ENCODE measurements at regions not wholly inside any gene's neighbourhood (a gene's known extent, or its start where the extent isn't known, plus 50 kb on each side); places are given as distances from the start of the nearest gene placed in this dataset.

DNA sequence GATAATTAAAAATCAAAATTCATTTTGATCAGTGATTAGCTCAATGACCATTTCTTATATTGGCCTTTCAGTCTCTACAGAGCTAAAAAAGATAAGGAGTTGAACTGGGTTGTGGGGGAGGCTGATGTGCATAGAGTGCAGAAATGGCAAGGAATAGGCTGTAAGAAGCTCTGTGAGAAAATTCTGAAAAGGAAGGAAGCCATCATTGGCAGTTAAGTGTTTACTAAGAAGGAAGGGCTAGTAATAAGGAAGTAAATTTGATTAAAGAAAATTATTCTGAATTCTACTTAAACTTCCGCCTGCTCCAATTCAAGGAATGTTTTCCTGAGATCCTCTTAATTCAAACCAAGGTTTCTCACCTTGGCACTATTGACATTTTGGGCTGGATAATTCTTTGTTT lies 187.5 kb downstream of the MZT1 start:
- Histone ChIP-seq H3K4ac (ENCODE audit: low read length) (no peak overlapping the region), H3K27me3 (ENCODE audit: control insufficient read depth in 3 of 3, insufficient read depth in 3 of 3, low read depth in 1 of 3, low read length in 3 of 3) (peaks cover 0 to 77% (median 19%) of the 10 kb centered on the region in 3 experiments)

DNA sequence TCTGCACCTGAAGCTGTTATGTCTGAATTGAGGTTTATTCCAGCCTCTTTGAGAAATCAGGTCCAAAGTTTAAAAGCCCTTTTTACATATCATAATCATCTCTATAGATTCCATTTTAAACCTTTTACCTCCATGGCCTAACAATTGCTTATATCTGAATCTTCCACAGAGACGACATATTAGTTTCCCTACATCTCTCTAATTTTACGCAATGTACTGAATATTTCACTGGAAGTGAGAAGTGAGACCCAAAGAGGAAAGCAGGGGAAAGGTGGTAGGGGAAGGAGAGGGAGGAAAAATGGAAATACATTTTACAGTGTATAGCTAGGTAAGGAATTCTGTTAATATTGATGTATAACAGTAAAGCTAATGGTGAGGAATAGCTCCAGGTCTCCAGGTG lies 189.6 kb downstream of the MZT1 start:
- H3K79me1 ChIP-seq (ENCODE audit: low read depth, low read length), result no peaks in the 10 kb centered on the region
- H2BK15ac ChIP-seq (ENCODE audit: low read length), result no peak overlapping the region
- H3K4ac ChIP-seq (ENCODE audit: low read length), result no peak overlapping the region
- H3K9me3 ChIP-seq (replicated peaks in 1 of 2; ENCODE audit: control insufficient read depth in 2 of 2, insufficient read depth in 1 of 2, low read depth in 1 of 2, low read length in 2 of 2), result no peaks in the 10 kb centered on the region
- peaks cover 0 to 80% (median 25%) of the 10 kb centered on the region in 3 experiments for H3K27me3 ChIP-seq (ENCODE audit: control insufficient read depth in 3 of 3, insufficient read depth in 3 of 3, low read depth in 1 of 3, low read length in 3 of 3)
- no peak overlapping the region for H3K14ac ChIP-seq (ENCODE audit: low read length)
- H3K27ac ChIP-seq (replicated peaks; ENCODE audit: low read length), result no peak overlapping the region
- H3K36me3 ChIP-seq (replicated peaks in 1 of 2; ENCODE audit: control insufficient read depth in 2 of 2, insufficient read depth in 2 of 2, low read length in 2 of 2), result no peaks in the 10 kb centered on the region
- H3K4me2 ChIP-seq (ENCODE audit: insufficient read depth, low read length, poor library complexity, severe bottlenecking), result no peak overlapping the region
- no peak overlapping the region for H2BK120ac ChIP-seq (ENCODE audit: low read depth, low read length)
- H2BK5ac ChIP-seq (ENCODE audit: low read length), result no peak overlapping the region
- DNase-seq (ENCODE audit: low spot score), result no peak
- no peak overlapping the region for H3K18ac ChIP-seq (ENCODE audit: low read length)
- H3K4me1 ChIP-seq (ENCODE audit: control insufficient read depth in 2 of 2, insufficient read depth in 1 of 2, low read depth in 1 of 2, low read length in 2 of 2), result peaks cover 2 to 11% of the 10 kb centered on the region in 2 donors
- H3K23ac ChIP-seq (ENCODE audit: low read depth, low read length, poor library complexity), result no peak overlapping the region
- no CpG with 5 or more reads among the region's 2 CpGs for WGBS, 2 donors (ENCODE audit: extremely low coverage in 2 of 2, insufficient read length in 2 of 2, insufficient replicate concordance in 1 of 2)
- H4K91ac ChIP-seq (ENCODE audit: low read depth, low read length, poor library complexity), result no peak overlapping the region
- no peak overlapping the region for H4K8ac ChIP-seq (ENCODE audit: low read depth, low read length)
- H2BK12ac ChIP-seq (ENCODE audit: low read length), result no peak overlapping the region
- no peak overlapping the region for H3K4me3 ChIP-seq (ENCODE audit: low read length in 2 of 2)
- H2AFZ ChIP-seq (ENCODE audit: low read length), result no peak overlapping the region
- no peak overlapping the region for H3K9ac ChIP-seq (ENCODE audit: low read depth, low read length, poor library complexity)
- H2AK5ac ChIP-seq (ENCODE audit: low read depth, low read length), result no peak overlapping the region

More for the DNA sequence above, 187.5 kb downstream of the MZT1 start:
- no peak overlapping the region for H3K14ac ChIP-seq (ENCODE audit: low read length)
- no peak overlapping the region for H3K23ac ChIP-seq (ENCODE audit: low read depth, low read length, poor library complexity)
- no peak overlapping the region for H3K18ac ChIP-seq (ENCODE audit: low read length)
- no peak overlapping the region for H2BK120ac ChIP-seq (ENCODE audit: low read depth, low read length)
- H2BK15ac ChIP-seq (ENCODE audit: low read length), result no peak overlapping the region
- no peak overlapping the region for H3K9ac ChIP-seq (ENCODE audit: low read depth, low read length, poor library complexity)
- H3K36me3 ChIP-seq (replicated peaks in 1 of 2; ENCODE audit: control insufficient read depth in 2 of 2, insufficient read depth in 2 of 2, low read length in 2 of 2), result no peaks in the 10 kb centered on the region
- no peak overlapping the region for H2BK5ac ChIP-seq (ENCODE audit: low read length)
- DNase-seq (ENCODE audit: low spot score), result no peak
- peaks cover under 1 to 5% of the 10 kb centered on the region in 2 donors for H3K4me1 ChIP-seq (ENCODE audit: control insufficient read depth in 2 of 2, insufficient read depth in 1 of 2, low read depth in 1 of 2, low read length in 2 of 2)
- H4K91ac ChIP-seq (ENCODE audit: low read depth, low read length, poor library complexity), result no peak overlapping the region
- H3K4me2 ChIP-seq (ENCODE audit: insufficient read depth, low read length, poor library complexity, severe bottlenecking), result no peak overlapping the region
- H3K4me3 ChIP-seq (ENCODE audit: low read length in 2 of 2), result no peak overlapping the region
- WGBS, 2 donors (ENCODE audit: extremely low coverage in 2 of 2, insufficient read length in 2 of 2, insufficient replicate concordance in 1 of 2), result no CpG with 5 or more reads among the region's 1 CpG
- H2AFZ ChIP-seq (ENCODE audit: low read length), result no peak overlapping the region
- H4K8ac ChIP-seq (ENCODE audit: low read depth, low read length), result no peak overlapping the region
- H2BK12ac ChIP-seq (ENCODE audit: low read length), result no peak overlapping the region
- no peaks in the 10 kb centered on the region for H3K79me1 ChIP-seq (ENCODE audit: low read depth, low read length)
- H3K27ac ChIP-seq (replicated peaks; ENCODE audit: low read length), result no peak overlapping the region
- no peak overlapping the region for H2AK5ac ChIP-seq (ENCODE audit: low read depth, low read length)
- H3K9me3 ChIP-seq (replicated peaks in 1 of 2; ENCODE audit: control insufficient read depth in 2 of 2, insufficient read depth in 1 of 2, low read depth in 1 of 2, low read length in 2 of 2), result no peaks in the 10 kb centered on the region

DNA sequence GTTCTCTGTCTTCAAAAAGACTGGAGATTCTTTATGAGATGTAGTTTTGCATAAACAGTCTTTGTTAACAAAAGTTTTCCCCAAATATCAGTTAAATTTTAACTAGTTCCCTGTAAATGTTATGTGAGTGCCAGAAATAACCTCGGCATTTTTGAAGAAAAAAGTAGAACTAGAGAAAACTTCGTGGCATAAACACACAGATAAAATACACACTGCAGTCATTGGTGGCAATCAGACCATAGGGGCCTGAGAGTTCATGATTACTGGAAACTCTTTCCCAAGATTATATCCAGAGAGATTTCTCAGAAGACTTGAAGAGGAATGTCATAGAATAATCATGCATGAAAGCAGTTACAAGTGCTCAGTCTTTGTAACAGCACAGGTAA lies 190.0 kb downstream of the MZT1 start:
- Histone ChIP-seq H3K9ac (ENCODE audit: low read depth, low read length, poor library complexity) (no peak overlapping the region), H2BK120ac (ENCODE audit: low read depth, low read length) (no peak overlapping the region), H2AFZ (ENCODE audit: low read length) (no peak overlapping the region), H4K91ac (ENCODE audit: low read depth, low read length, poor library complexity) (no peak overlapping the region), H2BK15ac (ENCODE audit: low read length) (no peak overlapping the region), H3K27ac (replicated peaks; ENCODE audit: low read length) (no peak overlapping the region), H2AK5ac (ENCODE audit: low read depth, low read length) (no peak overlapping the region), H3K4me3 (ENCODE audit: low read length in 2 of 2) (no peak overlapping the region), H3K9me3 (replicated peaks in 1 of 2; ENCODE audit: control insufficient read depth in 2 of 2, insufficient read depth in 1 of 2, low read depth in 1 of 2, low read length in 2 of 2) (no peaks in the 10 kb centered on the region), H3K14ac (ENCODE audit: low read length) (no peak overlapping the region), H4K8ac (ENCODE audit: low read depth, low read length) (no peak overlapping the region), H3K4me2 (ENCODE audit: insufficient read depth, low read length, poor library complexity, severe bottlenecking) (no peak overlapping the region), H3K36me3 (replicated peaks in 1 of 2; ENCODE audit: control insufficient read depth in 2 of 2, insufficient read depth in 2 of 2, low read length in 2 of 2) (no peaks in the 10 kb centered on the region), H3K4me1 (ENCODE audit: control insufficient read depth in 2 of 2, insufficient read depth in 1 of 2, low read depth in 1 of 2, low read length in 2 of 2) (peaks cover 2 to 11% of the 10 kb centered on the region in 2 donors), H3K18ac (ENCODE audit: low read length) (no peak overlapping the region), H3K79me1 (ENCODE audit: low read depth, low read length) (no peaks in the 10 kb centered on the region), H3K23ac (ENCODE audit: low read depth, low read length, poor library complexity) (no peak overlapping the region), H3K4ac (ENCODE audit: low read length) (no peak overlapping the region), H3K27me3 (ENCODE audit: control insufficient read depth in 3 of 3, insufficient read depth in 3 of 3, low read depth in 1 of 3, low read length in 3 of 3) (peaks cover 0 to 78% (median 25%) of the 10 kb centered on the region in 3 experiments), H2BK12ac (ENCODE audit: low read length) (no peak overlapping the region), H2BK5ac (ENCODE audit: low read length) (no peak overlapping the region)
- DNase-seq (ENCODE audit: low spot score), result no peak
- WGBS, 2 donors (ENCODE audit: extremely low coverage in 2 of 2, insufficient read length in 2 of 2, insufficient replicate concordance in 1 of 2), result no CpG with 5 or more reads among the region's 2 CpGs

DNA sequence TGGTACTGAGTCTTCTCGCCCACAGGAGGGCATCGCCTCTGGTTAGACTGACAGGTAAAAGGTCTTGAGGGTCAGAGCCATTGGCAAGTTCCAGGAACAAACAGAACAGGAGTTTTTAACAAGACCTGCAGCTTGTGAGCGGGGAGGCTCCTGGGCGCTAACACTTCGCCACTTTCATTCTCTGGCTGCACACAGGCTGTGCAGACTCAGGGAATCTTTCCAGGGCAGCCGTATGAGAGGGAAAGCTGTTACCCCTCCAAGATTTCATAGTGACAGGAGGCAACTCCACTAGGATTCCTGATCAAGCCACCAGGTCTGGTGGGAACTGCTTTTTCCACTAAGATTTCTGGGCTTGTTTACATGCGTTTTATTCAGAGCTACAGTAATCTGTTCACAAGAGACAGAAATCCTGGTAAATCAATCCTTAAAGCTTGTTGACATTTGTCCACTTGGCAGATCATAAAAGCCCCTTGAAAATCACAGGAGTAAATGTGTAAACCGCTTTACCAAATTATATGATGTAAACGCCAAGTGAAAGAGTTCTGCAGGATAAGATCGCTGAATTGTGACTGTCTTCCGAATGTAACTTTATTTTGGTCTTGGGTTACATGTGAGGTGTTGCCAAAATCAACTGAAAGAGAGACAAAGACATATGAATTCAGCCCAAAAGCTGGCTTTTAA lies 190.6 kb downstream of the MZT1 start:
- no peak overlapping the region for H3K18ac ChIP-seq (ENCODE audit: low read length)
- H3K9ac ChIP-seq (ENCODE audit: low read depth, low read length, poor library complexity), result no peak overlapping the region
- no peak overlapping the region for H3K4me3 ChIP-seq (ENCODE audit: low read length in 2 of 2)
- H2BK5ac ChIP-seq (ENCODE audit: low read length), result no peak overlapping the region
- peaks cover 2 to 11% of the 10 kb centered on the region in 2 donors for H3K4me1 ChIP-seq (ENCODE audit: control insufficient read depth in 2 of 2, insufficient read depth in 1 of 2, low read depth in 1 of 2, low read length in 2 of 2)
- no peak overlapping the region for H2AK5ac ChIP-seq (ENCODE audit: low read depth, low read length)
- no peaks in the 10 kb centered on the region for H3K36me3 ChIP-seq (replicated peaks in 1 of 2; ENCODE audit: control insufficient read depth in 2 of 2, insufficient read depth in 2 of 2, low read length in 2 of 2)
- no peak overlapping the region for H3K14ac ChIP-seq (ENCODE audit: low read length)
- no peak overlapping the region for H4K91ac ChIP-seq (ENCODE audit: low read depth, low read length, poor library complexity)
- no peak overlapping the region for H3K27ac ChIP-seq (replicated peaks; ENCODE audit: low read length)
- no CpG with 5 or more reads among the region's 11 CpGs for WGBS, 2 donors (ENCODE audit: extremely low coverage in 2 of 2, insufficient read length in 2 of 2, insufficient replicate concordance in 1 of 2)
- H4K8ac ChIP-seq (ENCODE audit: low read depth, low read length), result no peak overlapping the region
- no peak overlapping the region for H3K23ac ChIP-seq (ENCODE audit: low read depth, low read length, poor library complexity)
- H3K27me3 ChIP-seq (ENCODE audit: control insufficient read depth in 3 of 3, insufficient read depth in 3 of 3, low read depth in 1 of 3, low read length in 3 of 3), result peaks cover 0 to 77% (median 25%) of the 10 kb centered on the region in 3 experiments
- no peak overlapping the region for H2BK120ac ChIP-seq (ENCODE audit: low read depth, low read length)
- H2BK15ac ChIP-seq (ENCODE audit: low read length), result no peak overlapping the region
- DNase-seq (ENCODE audit: low spot score), result no peak
- no peak overlapping the region for H3K4me2 ChIP-seq (ENCODE audit: insufficient read depth, low read length, poor library complexity, severe bottlenecking)
- no peaks in the 10 kb centered on the region for H3K9me3 ChIP-seq (replicated peaks in 1 of 2; ENCODE audit: control insufficient read depth in 2 of 2, insufficient read depth in 1 of 2, low read depth in 1 of 2, low read length in 2 of 2)
- no peaks in the 10 kb centered on the region for H3K79me1 ChIP-seq (ENCODE audit: low read depth, low read length)
- H2BK12ac ChIP-seq (ENCODE audit: low read length), result no peak overlapping the region
- no peak overlapping the region for H3K4ac ChIP-seq (ENCODE audit: low read length)
- no peak overlapping the region for H2AFZ ChIP-seq (ENCODE audit: low read length)

Data from neuronal stem cell (in vitro differentiated cells).